ENCODE measurements at regions not wholly inside any gene's neighbourhood (a gene's known extent, or its start where the extent isn't known, plus 50 kb on each side); places are given as distances from the start of the nearest gene placed in this dataset.

- no peak overlapping the region for H3K27ac ChIP-seq (ENCODE audit: extremely low read depth, low read depth, low read length)
- ChIA-PET POLR2A (no interaction called here), CTCF (no interaction called here)
- no peaks in the 10 kb centered on the region for H3K36me3 ChIP-seq (ENCODE audit: control insufficient read depth in 2 of 2, insufficient read depth in 1 of 2, low read length in 2 of 2)
- no peak overlapping the region for H3K4me3 ChIP-seq (ENCODE audit: low read depth, low read length)
- no peak for TF ChIP-seq ZNF148 (tag by site-specific recombination; IDR thresholded peaks at IDR 0.05; ENCODE audit: borderline replicate concordance)
- no peak for TF ChIP-seq TRIM28 (IDR thresholded peaks at IDR 0.05; ENCODE audit: borderline replicate concordance, low read length)
- TF ChIP-seq ZNF133 (tag by site-specific recombination; IDR thresholded peaks at IDR 0.05) = no peak
- TF ChIP-seq ZBTB1 (tag by site-specific recombination; IDR thresholded peaks at IDR 0.05) = no peak
- TF ChIP-seq PRDM1 (tag by site-specific recombination; IDR thresholded peaks at IDR 0.05) = no peak
- no peak for TF ChIP-seq ZNF2 (tag by site-specific recombination; IDR thresholded peaks at IDR 0.05)
- TF ChIP-seq ZNF692 (tag by site-specific recombination; IDR thresholded peaks at IDR 0.05) = no peak
- TF ChIP-seq ZNF37A (tag by site-specific recombination; IDR thresholded peaks at IDR 0.05) = no peak
- H3K9me3 ChIP-seq (ENCODE audit: control insufficient read depth, insufficient read depth, low read depth, low read length) = no peaks in the 10 kb centered on the region
- H3K4me1 ChIP-seq (ENCODE audit: control insufficient read depth, insufficient read depth, low read length) = no peaks in the 10 kb centered on the region
Measured at GRCh38 chr2:8455236-8456150, 226.4 kb upstream of the ID2 start.

- CTCF ChIA-PET = no interaction called here
- POLR2A ChIA-PET = no interaction called here
- Histone ChIP-seq H3K36me3 (ENCODE audit: control insufficient read depth in 2 of 2, insufficient read depth in 1 of 2, low read length in 2 of 2) (no peaks in the 10 kb centered on the region), H3K4me1 (ENCODE audit: control insufficient read depth, insufficient read depth, low read length) (no peaks in the 10 kb centered on the region), H3K9me3 (ENCODE audit: control insufficient read depth, insufficient read depth, low read depth, low read length) (no peaks in the 10 kb centered on the region), H3K4me3 (ENCODE audit: low read depth, low read length) (no peak overlapping the region), H3K27ac (ENCODE audit: extremely low read depth, low read depth, low read length) (no peak overlapping the region)
- no peak for TF ChIP-seq EGR2 (tag by site-specific recombination; IDR thresholded peaks at IDR 0.05; ENCODE audit: low read depth)
- TF ChIP-seq ZNF664 (tag by site-specific recombination; IDR thresholded peaks at IDR 0.05) = no peak
- TF ChIP-seq ZBTB21 (tag by site-specific recombination; IDR thresholded peaks at IDR 0.05) = no peak
- no peak for TF ChIP-seq REST (tag by site-specific recombination; IDR thresholded peaks at IDR 0.05)
- TF ChIP-seq ZNF785 (tag by site-specific recombination; IDR thresholded peaks at IDR 0.05) = no peak
- no peak for TF ChIP-seq ZNF645 (tag by site-specific recombination; IDR thresholded peaks at IDR 0.05)
- no peak for TF ChIP-seq HOXC10 (CRISPR knock-in tag; IDR thresholded peaks at IDR 0.05)
- no peak for TF ChIP-seq ZNF707 (tag by site-specific recombination; IDR thresholded peaks at IDR 0.05)
- TF ChIP-seq ZNF704 (tag by site-specific recombination; IDR thresholded peaks at IDR 0.05) = no peak
Measured at GRCh38 chr2:8456151-8457091, 225.4 kb upstream of the ID2 start.
